OCI-LY3 (cell line): ENCODE measurements at regions not wholly inside any gene's neighbourhood (a gene's known extent, or its start where the extent isn't known, plus 50 kb on each side); places are given as distances from the start of the nearest gene placed in this dataset.

Source experiments
- H2AFZ ChIP-seq: fragments of 200-600, 300-600 bp; shearing (Covaris generic); 2 replicates; pipeline ENCODE4 v1.6.0; 2014; ENCODE audit warnings: antibody characterized with exemption, low read depth, low read length
- H3K27ac ChIP-seq: fragments of 200-600, 300-600 bp; sonication (generic); 2 replicates; pipeline ENCODE4 v1.5.1; 2014; ENCODE audit warnings: mild to moderate bottlenecking, low read length, moderate library complexity, mixed read lengths
- H3K27me3 ChIP-seq: fragments of 200-600, 300-600 bp; sonication (generic); 2 replicates; pipeline ENCODE4 v1.6.1; 2014; ENCODE audit warnings: low read depth, low read length, mixed read lengths
- H3K36me3 ChIP-seq: fragments of 200-600, 300-600 bp; sonication (generic); replicated peaks from 2 replicates; pipeline ENCODE3; 2014; ENCODE audit warnings: low read depth, low read length, mixed read lengths
- H3K4me1 ChIP-seq: fragments of 300-600, 200-600 bp; sonication (generic); 2 replicates; pipeline ENCODE4 v1.6.1; 2014; ENCODE audit warnings: low read length, mixed read lengths
- H3K4me2 ChIP-seq: fragments of 200-600, 300-600 bp; sonication (generic); 2 replicates; pipeline ENCODE4 v1.6.1; 2014; ENCODE audit warnings: low read length, mixed read lengths
- H3K4me3 ChIP-seq: fragments of 300-600, 200-600 bp; sonication (generic); 2 replicates; pipeline ENCODE4 v1.5.1; 2014; ENCODE audit warnings: antibody characterized with exemption, mild to moderate bottlenecking, low read length, moderate library complexity
- H3K79me2 ChIP-seq: fragments of 300-600, 200-600 bp; shearing (Covaris generic); 2 replicates; pipeline ENCODE4 v1.6.1; 2014; ENCODE audit warnings: mild to moderate bottlenecking, low read length, mixed read lengths
- H3K9ac ChIP-seq: fragments of 300-600, 200-600 bp; shearing (Covaris generic); 2 replicates; pipeline ENCODE4 v1.6.0; 2014; ENCODE audit warnings: mild to moderate bottlenecking, low read length, moderate library complexity
- H3K9me3 ChIP-seq: fragments of 200-600, 300-600 bp; shearing (Covaris generic); 2 replicates; pipeline ENCODE4 v1.6.1; 2014; ENCODE audit warnings: low read length, mixed read lengths; ENCODE audit not compliant: insufficient read depth
- H4K20me1 ChIP-seq: fragments of 200-600, 300-600 bp; sonication (generic); 2 replicates; pipeline ENCODE4 v1.6.1; 2016; ENCODE audit warnings: low read length, mixed read lengths; ENCODE audit not compliant: insufficient read depth
- EZH2phosphoT487 ChIP-seq: fragments of 200-600 bp; shearing (Covaris generic); IDR thresholded peaks from 2 replicates; pipeline ENCODE4 v1.6.1; 2018; ENCODE audit warnings: antibody characterized with exemption, mixed run types, low read depth
- TF ChIP-seq, protein P1 (sequence below): fragments of 200-600, 300-600 bp; sonication (generic); IDR thresholded peaks from 2 replicates; pipeline ENCODE4 v1.5.1; 2014; ENCODE audit warnings: antibody characterized with exemption, low read length, low read depth

DNA sequence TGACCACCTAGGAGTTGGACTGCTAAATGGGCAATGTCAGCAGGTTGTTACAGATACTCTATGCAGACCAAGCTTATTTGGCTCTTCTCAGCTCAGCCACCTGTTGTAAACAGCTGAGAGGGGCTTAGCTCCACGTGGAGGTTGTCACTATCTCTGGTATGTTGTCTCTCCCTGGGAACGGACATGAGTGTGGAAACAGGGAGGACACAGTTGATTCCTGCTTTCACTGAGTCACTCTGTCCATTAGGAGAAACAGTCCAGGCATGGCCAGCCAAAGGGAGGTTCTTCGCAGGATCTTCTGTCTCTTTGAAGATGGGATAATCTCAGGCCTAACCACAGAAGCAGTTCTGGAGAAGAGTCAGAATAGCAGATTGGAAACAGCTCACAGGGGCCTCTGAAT lies 121.2 kb downstream of the PALM2AKAP2 start:
- TF ChIP-seq, protein P1, sequence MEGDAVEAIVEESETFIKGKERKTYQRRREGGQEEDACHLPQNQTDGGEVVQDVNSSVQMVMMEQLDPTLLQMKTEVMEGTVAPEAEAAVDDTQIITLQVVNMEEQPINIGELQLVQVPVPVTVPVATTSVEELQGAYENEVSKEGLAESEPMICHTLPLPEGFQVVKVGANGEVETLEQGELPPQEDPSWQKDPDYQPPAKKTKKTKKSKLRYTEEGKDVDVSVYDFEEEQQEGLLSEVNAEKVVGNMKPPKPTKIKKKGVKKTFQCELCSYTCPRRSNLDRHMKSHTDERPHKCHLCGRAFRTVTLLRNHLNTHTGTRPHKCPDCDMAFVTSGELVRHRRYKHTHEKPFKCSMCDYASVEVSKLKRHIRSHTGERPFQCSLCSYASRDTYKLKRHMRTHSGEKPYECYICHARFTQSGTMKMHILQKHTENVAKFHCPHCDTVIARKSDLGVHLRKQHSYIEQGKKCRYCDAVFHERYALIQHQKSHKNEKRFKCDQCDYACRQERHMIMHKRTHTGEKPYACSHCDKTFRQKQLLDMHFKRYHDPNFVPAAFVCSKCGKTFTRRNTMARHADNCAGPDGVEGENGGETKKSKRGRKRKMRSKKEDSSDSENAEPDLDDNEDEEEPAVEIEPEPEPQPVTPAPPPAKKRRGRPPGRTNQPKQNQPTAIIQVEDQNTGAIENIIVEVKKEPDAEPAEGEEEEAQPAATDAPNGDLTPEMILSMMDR = no peak
- TF ChIP-seq EZH2phosphoT487 = no peak
- H4K20me1 ChIP-seq = no peaks in the 10 kb centered on the region
- H3K4me3 ChIP-seq = no peak overlapping the region
- H3K27me3 ChIP-seq = peaks cover 22% of the 10 kb centered on the region; the same call in 1 of the 2 replicates
- H3K36me3 ChIP-seq = no peaks in the 10 kb centered on the region
- H3K9me3 ChIP-seq = no peaks in the 10 kb centered on the region
- H3K9ac ChIP-seq = no peak overlapping the region
- H3K79me2 ChIP-seq = no peaks in the 10 kb centered on the region
- H3K4me1 ChIP-seq = peaks cover 12% of the 10 kb centered on the region
- H3K4me2 ChIP-seq = no peak overlapping the region
- H2AFZ ChIP-seq = no peak overlapping the region
- no peak overlapping the region for H3K27ac ChIP-seq

GRCh38 chr9:109903515-109904138 lies 123.6 kb downstream of the PALM2AKAP2 start:
- H3K4me2 ChIP-seq = no peak overlapping the region

GRCh38 chr9:109904666-109905065 lies 124.7 kb downstream of the PALM2AKAP2 start:
- H3K4me2 ChIP-seq = no peak overlapping the region
- no peak overlapping the region for H3K9ac ChIP-seq
- TF ChIP-seq, protein P1 = no peak
- no peak for TF ChIP-seq EZH2phosphoT487
- no peak overlapping the region for H2AFZ ChIP-seq
- no peaks in the 10 kb centered on the region for H4K20me1 ChIP-seq
- H3K4me1 ChIP-seq = peaks cover 41% of the 10 kb centered on the region
- H3K27me3 ChIP-seq = 0 out of 2 replicates have a peak, but pooled peaks cover 7% of the 10 kb centered on the region
- no peak overlapping the region for H3K27ac ChIP-seq
- H3K36me3 ChIP-seq = no peaks in the 10 kb centered on the region
- no peaks in the 10 kb centered on the region for H3K9me3 ChIP-seq
- H3K79me2 ChIP-seq = no peaks in the 10 kb centered on the region
- H3K4me3 ChIP-seq = no peak overlapping the region

More at GRCh38 chr9:109903515-109904138, 123.6 kb downstream of the PALM2AKAP2 start:
- Histone ChIP-seq H3K79me2 (no peaks in the 10 kb centered on the region), H3K9me3 (no peaks in the 10 kb centered on the region), H3K27ac (no peak overlapping the region), H3K4me3 (no peak overlapping the region), H3K27me3 (peaks cover 12% of the 10 kb centered on the region; the same call in 1 of the 2 replicates), H3K9ac (no peak overlapping the region), H3K4me1 (peaks cover 31% of the 10 kb centered on the region), H3K36me3 (no peaks in the 10 kb centered on the region), H2AFZ (no peak overlapping the region), H4K20me1 (no peaks in the 10 kb centered on the region)
- no peak for TF ChIP-seq EZH2phosphoT487
- TF ChIP-seq, protein P1 = peak; percentile 95

DNA sequence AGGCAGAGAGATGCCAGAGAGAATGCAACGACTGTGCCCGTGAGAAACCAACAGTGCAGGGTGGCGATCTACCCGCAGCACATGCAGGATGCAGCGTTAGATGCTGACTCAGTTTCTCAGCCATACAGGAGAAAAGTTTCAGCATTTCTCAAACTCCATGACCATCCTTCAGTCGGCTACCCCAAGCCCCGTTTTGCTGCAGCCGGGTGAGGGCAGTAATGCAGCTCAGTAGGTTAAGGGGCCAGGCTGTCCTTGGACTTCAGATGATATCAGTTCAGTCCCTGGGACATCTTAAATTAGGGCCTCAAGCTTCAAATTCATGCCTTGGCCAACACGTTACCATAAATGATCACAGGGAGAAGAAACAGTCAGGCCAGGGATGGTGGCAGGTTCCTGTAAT lies 125.5 kb downstream of the PALM2AKAP2 start:
- Histone ChIP-seq H3K9me3 (no peaks in the 10 kb centered on the region), H2AFZ (no peak overlapping the region), H3K4me2 (no peak overlapping the region), H3K4me1 (peaks cover 43% of the 10 kb centered on the region), H3K4me3 (no peak overlapping the region), H3K27ac (no peak overlapping the region), H3K36me3 (no peaks in the 10 kb centered on the region), H4K20me1 (no peaks in the 10 kb centered on the region), H3K9ac (no peak overlapping the region), H3K79me2 (no peaks in the 10 kb centered on the region), H3K27me3 (no peaks in the 10 kb centered on the region)
- TF ChIP-seq EZH2phosphoT487 = no peak
- TF ChIP-seq, protein P1 = peak; percentile 26
